ENCODE measurements at regions not wholly inside any gene's neighbourhood (a gene's known extent, or its start where the extent isn't known, plus 50 kb on each side); places are given as distances from the start of the nearest gene placed in this dataset.
A peak's percentile ranks its signal among the peaks of the same experiment; 100 is the strongest.
"Not testable (repeated sequence)": the region's sequence is repeated elsewhere in the genome, so short reads cannot be mapped to it uniquely, and the experiment has no call there.

- DNase-seq = peak; percentile 2
These were observed 86.6 kb downstream of the C5orf15 start for GRCh38 chr5:133881576-133882388.

DNA sequence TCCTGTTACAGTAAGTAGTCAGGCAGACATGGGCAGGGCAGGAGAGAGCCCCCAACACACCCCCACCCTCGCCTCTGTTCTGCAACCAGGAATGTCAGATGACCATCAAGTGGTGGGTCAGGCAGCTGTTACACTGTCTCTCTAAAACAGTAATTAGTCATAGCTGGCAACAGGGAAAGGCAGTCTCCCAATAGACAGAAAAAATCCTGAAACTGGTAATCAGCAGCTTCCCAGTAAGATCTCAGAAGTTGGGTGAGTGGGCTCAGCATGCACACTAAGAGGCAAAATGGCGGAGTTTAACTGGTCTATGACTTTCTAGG, 90.2 kb downstream of the C5orf15 start:
- DNase-seq = no peak

DNA sequence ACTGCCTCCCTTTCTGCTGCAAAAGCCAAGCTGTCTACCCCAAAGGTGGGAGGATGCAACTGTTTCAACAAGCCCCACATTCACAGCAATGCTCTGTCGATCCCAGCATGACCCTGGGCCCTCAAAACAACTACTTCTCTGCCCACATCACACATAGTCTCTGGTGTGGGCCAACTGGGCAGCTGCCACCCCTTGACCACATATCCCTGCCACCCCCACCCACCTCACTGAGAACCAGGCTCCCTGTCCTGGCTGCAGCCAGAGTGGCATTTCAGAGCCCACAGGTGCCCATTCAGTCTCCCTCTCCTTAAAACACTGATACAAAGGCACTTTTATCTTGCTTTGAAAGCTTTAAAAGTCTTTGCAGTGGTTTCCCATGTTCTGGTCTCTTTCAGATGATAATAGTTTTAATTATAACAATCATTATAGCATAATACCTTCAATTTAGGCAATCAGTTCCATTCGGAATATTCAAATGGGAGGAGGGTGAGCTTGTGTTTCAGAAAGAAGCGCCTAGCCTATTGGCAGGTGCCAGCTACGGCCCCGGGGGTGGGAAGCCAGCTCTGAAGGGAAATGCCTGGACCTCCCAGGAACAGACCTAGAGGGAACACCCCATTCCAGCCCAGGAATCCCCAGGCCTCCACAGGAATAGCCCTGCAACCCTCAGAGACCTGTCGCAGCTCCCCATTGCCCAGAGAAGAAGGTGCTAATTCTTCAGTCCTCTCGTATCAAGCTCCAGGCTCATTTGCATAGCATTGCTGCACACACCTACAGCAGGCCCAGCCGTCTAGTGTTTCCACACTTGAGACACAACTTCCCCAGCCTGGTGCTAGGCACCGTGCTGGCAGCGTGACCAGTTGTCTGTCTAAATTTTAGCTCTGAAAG, 90.8 kb downstream of the C5orf15 start:
- no peak for DNase-seq

- DNase-seq = no peak
These were observed 92.2 kb downstream of the C5orf15 start for GRCh38 chr5:133876266-133876665.

- DNase-seq = no peak
These were observed 93.2 kb downstream of the C5orf15 start for GRCh38 chr5:133875179-133875578.

GRCh38 chr5:133873449-133873848, 95.0 kb downstream of the C5orf15 start:
- DNase-seq = no peak

DNA sequence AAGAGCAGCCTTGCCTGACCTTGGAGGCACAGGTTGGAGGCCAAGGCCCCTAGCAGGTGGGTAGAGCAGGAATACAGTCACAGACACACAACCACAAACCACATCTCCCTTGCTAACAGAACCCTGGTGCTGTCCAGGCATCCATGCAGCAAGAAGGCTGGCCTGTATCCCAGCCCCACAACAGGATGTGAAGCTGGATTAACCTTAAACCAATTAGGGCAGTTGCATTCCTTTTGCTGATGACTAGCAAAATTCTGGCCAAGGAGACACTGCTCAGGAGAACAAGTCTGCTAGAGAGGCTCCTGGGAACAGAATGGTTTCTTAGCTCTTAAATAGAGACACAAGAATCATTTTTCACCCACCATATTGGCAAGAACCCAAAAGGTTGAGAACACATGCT, 97.8 kb downstream of the C5orf15 start:
- DNase-seq = no peak

DNA sequence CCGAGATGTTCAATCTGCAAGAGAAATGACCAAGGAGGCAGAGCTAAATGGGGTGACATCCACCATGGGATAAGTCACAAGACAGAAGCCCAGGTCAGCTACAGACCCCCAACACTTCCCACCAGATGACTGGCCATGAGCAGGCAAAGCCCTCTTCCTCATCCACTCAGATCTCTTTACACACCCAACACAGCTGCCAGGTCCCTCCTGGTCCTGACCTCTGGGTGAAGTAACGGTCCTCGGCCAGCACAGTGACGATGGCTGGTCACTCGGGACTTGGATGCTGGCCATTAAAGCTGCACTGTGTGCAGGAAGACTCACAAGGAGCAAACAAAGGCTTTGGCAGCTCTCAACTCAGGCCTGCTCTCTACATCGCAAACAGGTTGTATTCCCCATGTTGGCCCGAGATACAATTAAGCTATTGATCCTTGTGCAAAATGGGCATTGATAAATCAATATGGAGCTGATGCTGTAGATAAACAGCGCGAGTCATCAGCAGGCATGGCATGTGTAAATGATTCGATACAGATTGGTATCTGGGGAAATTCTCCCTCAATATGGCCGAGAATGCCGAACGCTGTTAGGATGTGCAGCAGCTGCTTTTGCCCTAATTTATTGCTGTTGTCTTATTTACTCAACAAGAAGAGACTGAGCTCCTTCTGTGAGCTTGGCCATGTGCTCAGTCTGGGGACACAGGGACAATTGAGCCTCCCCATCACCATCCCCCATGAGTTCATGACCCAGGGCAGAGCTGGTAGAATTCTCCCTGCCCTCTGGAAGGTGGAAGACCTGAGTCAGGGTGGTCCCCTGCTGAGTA, 98.7 kb downstream of the C5orf15 start:
- DNase-seq = peak; percentile 6

GRCh38 chr5:133868946-133869518, 99.4 kb downstream of the C5orf15 start:
- peak; percentile 66 for DNase-seq

- no peak for DNase-seq
These were observed 100.4 kb downstream of the C5orf15 start for GRCh38 chr5:133867851-133868545.

DNA sequence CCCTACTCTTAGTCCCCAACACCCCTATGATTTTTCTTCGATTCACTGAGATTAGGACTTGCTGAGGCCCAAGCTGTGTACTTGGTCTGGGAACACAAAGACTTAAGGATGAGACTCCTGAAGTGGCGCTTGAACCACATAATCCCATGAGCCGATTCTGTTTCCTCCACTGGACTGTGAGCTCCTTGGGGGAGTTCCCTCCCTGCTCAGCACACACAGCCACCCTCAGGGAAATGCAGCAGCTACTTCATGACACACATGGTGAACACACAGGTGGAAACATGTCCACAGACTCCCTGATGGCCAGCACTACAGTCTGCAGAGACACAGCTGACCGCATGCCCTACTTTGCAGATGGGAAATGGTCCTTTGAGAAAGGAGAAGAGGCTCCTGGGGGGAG, 101.1 kb downstream of the C5orf15 start:
- DNase-seq = no peak

GRCh38 chr5:133866903-133867245, 101.6 kb downstream of the C5orf15 start:
- DNase-seq = no peak

GRCh38 chr5:133866160-133866902, 102.1 kb downstream of the C5orf15 start:
- DNase-seq = no peak

DNA sequence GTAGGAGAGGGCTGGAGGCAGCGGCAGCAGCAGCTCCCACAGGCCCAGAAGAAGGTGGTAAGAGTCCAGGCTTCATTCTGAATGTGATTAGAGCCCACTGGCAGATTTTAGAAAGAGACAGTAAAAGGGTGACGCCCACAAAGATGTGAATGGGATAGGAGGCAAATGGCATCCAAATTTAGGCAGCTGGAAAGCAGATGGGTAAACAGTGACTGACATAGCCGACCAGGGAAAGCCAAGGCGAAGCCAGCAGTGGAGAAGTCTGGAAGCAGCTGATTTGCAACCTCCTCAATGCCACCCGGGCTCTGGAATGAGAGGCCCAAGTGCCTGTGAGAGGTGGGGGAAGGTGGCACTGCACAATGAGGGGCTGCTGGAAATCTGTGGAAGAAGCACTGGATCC, 103.3 kb downstream of the C5orf15 start:
- DNase-seq = no peak

GRCh38 chr5:133864711-133865110, 103.7 kb downstream of the C5orf15 start:
- DNase-seq = no peak

GRCh38 chr5:133863857-133864585, 104.4 kb downstream of the C5orf15 start:
- no peak for DNase-seq

DNA sequence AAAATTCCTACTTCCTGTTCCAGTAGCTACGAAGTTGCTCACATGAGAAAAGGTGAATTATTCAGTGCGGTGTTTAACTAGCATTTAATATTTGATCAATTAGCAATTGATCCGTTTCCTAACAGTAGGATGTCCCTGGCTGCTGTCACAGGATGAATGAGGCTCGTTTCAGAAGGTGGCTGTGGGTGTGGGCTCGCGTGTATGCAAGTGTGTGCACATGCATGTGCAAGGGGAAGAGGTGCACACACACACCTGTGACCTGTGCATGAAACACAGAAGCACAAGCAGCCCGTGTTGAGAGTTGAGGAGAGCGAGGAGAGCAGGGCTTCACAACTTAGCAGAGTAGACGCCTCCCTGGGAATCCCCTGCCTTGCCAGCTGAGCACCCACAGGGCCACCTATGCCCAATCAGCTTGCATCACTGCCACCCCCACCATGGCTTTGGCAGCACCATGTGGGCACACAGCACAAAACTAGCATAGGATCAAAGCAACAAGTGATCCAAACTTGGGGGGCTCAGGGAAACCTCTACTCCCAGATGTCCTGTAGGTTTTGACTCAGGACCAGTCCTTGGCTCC, 107.2 kb downstream of the C5orf15 start:
- no peak for DNase-seq

DNA sequence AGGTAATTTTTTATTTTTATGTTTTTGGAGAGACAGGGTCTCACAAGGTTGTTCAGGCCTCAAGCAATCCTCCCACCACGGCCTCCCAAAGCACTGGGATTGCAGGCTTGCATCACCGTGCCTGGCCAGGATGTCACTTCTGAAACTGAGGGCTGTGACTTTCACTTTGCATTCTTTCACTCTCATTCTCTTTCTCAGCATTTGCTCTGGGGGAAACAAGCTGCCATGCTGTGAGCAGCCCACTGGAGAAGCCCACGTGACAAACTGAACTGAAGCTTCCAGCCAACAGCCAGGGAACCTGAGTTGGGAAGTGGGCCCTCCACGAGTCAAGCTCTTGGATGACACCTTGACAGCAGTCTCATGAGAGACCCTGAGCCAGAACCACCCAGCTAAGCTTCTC, 109.4 kb downstream of the C5orf15 start:
- no peak for DNase-seq

GRCh38 chr5:133857595-133858313, 110.7 kb downstream of the C5orf15 start:
- not testable (repeated sequence) for DNase-seq

DNA sequence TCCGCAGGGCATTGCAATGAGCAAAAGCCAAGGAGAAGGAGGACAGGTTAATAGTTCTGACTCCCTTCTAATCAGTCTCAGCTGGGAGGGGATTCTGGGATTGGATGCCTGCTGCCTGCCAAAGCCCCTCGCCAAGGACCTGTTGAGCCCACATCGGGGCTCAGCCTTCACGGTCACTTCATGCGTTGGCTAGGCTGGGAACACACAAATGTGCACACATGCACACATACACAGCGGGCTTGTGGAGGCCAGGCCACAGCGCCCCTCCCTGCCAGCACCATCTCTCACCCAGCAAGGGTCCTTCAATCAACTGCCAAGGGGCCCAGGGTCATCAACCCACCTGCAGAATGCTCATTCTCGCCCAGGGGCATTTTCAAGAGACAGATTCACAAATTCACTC, 113.9 kb downstream of the C5orf15 start:
- DNase-seq = no peak

Data from NCI-H146 (cell line).